ENCODE measurements at regions not wholly inside any gene's neighbourhood (a gene's known extent, or its start where the extent isn't known, plus 50 kb on each side); places are given as distances from the start of the nearest gene placed in this dataset.

DNA sequence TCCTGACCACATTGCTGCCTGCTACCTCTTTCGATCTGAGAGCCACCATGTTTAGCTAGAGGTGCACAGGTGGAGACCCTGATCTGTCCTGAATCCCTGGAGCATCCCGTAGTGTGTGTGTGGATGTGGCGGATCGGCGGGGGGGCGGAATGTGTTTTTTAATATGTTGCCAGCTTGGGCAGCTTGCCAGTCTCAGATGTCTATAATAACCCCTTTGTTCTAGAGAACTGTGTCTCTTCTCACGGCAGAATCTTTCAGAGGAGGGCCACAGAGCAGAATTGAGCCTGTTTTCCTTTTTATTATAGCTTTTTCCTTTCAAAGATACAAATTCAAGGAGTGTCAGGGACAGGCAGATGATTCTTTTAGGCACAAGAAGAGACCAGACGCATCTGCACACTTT lies 934.1 kb upstream of the KLHL29 start:
- TF ChIP-seq BHLHE40 (IDR thresholded peaks at IDR 0.05; ENCODE audit: low read depth, low read length) (no peak), CBX2 (IDR thresholded peaks at IDR 0.05; ENCODE audit: borderline replicate concordance, low read depth) (no peak), CTCF (IDR thresholded peaks at IDR 0.05) (no peak), SREBF2 (IDR thresholded peaks at IDR 0.05) (no peak), POLR2AphosphoS2 (conservative IDR thresholded peaks at IDR 0.05; ENCODE audit: low read length) (no peak), RAD21 (conservative IDR thresholded peaks at IDR 0.05 in 1 of 2, IDR thresholded peaks at IDR 0.05 in 1 of 2) (no peak), ESRRA (IDR thresholded peaks at IDR 0.05; ENCODE audit: borderline replicate concordance, low read length) (no peak), POLR2A (IDR thresholded peaks at IDR 0.05; ENCODE audit: low read length) (no peak), RFX5 (IDR thresholded peaks at IDR 0.05) (no peak), MYC (IDR thresholded peaks at IDR 0.05; ENCODE audit: borderline replicate concordance, low read length) (no peak), CEBPB (IDR thresholded peaks at IDR 0.05) (no peak), PBX3 (IDR thresholded peaks at IDR 0.05) (no peak), TFCP2L1 (CRISPR knock-in tag; IDR thresholded peaks at IDR 0.05) (no peak)
